ENCODE measurements at regions not wholly inside any gene's neighbourhood (a gene's known extent, or its start where the extent isn't known, plus 50 kb on each side); places are given as distances from the start of the nearest gene placed in this dataset.

- H3K27ac ChIP-seq = no peak overlapping the region
- no peaks in the 10 kb centered on the region for H3K36me3 ChIP-seq (ENCODE audit: low read depth, missing control alignments)
- WGBS, 2 donors = 86 to 89% methylated on average over 2 of the region's 2 CpGs
- no peak overlapping the region for H3K4me3 ChIP-seq
- no peak for DNase-seq
- intact Hi-C loops (cut with DNase I; ENCODE audit: low total_unique reads) = no loop called here
- no peaks in the 10 kb centered on the region for H3K27me3 ChIP-seq
- H3K9me3 ChIP-seq = no peaks in the 10 kb centered on the region
- H3K4me1 ChIP-seq = no peaks in the 10 kb centered on the region
- TF ChIP-seq, protein P1, sequence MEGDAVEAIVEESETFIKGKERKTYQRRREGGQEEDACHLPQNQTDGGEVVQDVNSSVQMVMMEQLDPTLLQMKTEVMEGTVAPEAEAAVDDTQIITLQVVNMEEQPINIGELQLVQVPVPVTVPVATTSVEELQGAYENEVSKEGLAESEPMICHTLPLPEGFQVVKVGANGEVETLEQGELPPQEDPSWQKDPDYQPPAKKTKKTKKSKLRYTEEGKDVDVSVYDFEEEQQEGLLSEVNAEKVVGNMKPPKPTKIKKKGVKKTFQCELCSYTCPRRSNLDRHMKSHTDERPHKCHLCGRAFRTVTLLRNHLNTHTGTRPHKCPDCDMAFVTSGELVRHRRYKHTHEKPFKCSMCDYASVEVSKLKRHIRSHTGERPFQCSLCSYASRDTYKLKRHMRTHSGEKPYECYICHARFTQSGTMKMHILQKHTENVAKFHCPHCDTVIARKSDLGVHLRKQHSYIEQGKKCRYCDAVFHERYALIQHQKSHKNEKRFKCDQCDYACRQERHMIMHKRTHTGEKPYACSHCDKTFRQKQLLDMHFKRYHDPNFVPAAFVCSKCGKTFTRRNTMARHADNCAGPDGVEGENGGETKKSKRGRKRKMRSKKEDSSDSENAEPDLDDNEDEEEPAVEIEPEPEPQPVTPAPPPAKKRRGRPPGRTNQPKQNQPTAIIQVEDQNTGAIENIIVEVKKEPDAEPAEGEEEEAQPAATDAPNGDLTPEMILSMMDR (IDR thresholded peaks at IDR 0.05) = no peak
- TF ChIP-seq POLR2A (IDR thresholded peaks at IDR 0.05) = no peak
Measured at GRCh38 chr3:81013360-81013759, 748.1 kb downstream of the GBE1 start.

DNA sequence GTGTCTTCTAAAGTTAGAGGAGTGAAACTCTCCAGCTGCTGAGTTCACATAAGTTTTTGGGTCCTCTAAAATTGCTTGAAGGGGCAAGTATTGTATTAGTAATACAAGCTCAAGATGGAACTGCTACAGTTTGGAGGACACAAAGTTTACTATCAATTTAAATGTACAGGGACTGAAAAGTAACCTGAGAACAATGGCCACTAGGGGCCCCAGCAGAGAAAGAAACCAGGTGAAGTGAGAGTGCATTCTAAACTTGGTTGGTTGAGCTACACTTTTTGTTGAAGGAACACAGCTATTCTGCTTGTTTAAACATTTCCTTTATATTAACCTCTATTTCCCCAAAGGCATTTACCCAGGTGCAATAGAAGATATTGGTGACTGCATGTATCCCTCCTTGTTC, 755.5 kb downstream of the GBE1 start:
- no peak for DNase-seq
- no peaks in the 10 kb centered on the region for H3K9me3 ChIP-seq

GRCh38 chr3:81003817-81004216, 757.6 kb downstream of the GBE1 start:
- H3K36me3 ChIP-seq (ENCODE audit: low read depth, missing control alignments) = no peaks in the 10 kb centered on the region
- no peaks in the 10 kb centered on the region for H3K27me3 ChIP-seq
- no peak overlapping the region for H3K4me3 ChIP-seq
- no peak for DNase-seq
- intact Hi-C loops (cut with DNase I; ENCODE audit: low total_unique reads) = no loop called here
- TF ChIP-seq, protein P1 (IDR thresholded peaks at IDR 0.05) = no peak
- TF ChIP-seq POLR2A (IDR thresholded peaks at IDR 0.05) = no peak
- no peak overlapping the region for H3K27ac ChIP-seq
- no peaks in the 10 kb centered on the region for H3K4me1 ChIP-seq
- no peaks in the 10 kb centered on the region for H3K9me3 ChIP-seq
- WGBS, 2 donors = 82 to 89% methylated on average over 4 of the region's 4 CpGs

More for the DNA sequence above, 755.5 kb downstream of the GBE1 start:
- intact Hi-C loops (cut with DNase I; ENCODE audit: low total_unique reads) = no loop called here
- Histone ChIP-seq H3K4me3 (no peak overlapping the region), H3K4me1 (no peaks in the 10 kb centered on the region), H3K27ac (no peak overlapping the region), H3K36me3 (ENCODE audit: low read depth, missing control alignments) (no peaks in the 10 kb centered on the region), H3K27me3 (no peaks in the 10 kb centered on the region)
- TF ChIP-seq, protein P1 (IDR thresholded peaks at IDR 0.05) = no peak
- TF ChIP-seq POLR2A (IDR thresholded peaks at IDR 0.05) = no peak

DNA sequence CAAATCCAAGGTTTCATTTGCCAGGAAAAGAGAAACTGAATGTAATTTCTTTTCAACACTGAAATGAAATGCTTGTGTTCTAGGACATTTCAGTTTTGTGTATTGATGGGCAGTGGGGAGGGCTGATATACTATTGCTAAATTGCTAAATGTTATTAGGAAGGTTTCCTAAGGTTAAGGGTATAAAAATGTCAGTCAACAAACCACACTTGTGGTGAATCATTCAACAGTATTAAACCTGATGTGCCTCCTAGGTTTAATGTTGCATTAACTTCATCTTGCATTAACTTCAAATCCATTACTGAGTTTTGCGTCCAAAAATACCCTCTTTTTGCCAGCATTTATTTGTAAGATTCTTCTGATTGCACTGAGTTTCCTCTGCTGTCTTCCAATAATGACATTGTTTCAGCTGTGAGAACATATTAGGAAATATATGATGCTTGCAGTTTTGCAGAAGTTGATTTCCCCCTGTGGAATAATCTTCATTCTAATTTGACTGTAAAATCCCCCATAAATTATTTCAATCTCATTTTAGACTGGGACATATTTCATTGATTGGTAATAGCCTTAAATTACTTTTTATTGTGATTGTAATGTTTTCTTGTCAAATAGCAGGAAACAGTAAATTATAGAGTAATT, 758.3 kb downstream of the GBE1 start:
- no peaks in the 10 kb centered on the region for H3K9me3 ChIP-seq
- DNase-seq = no peak
- H3K27me3 ChIP-seq = no peaks in the 10 kb centered on the region
- no peaks in the 10 kb centered on the region for H3K36me3 ChIP-seq (ENCODE audit: low read depth, missing control alignments)
- TF ChIP-seq, protein P1 (IDR thresholded peaks at IDR 0.05) = no peak
- TF ChIP-seq POLR2A (IDR thresholded peaks at IDR 0.05) = no peak
- H3K4me1 ChIP-seq = no peaks in the 10 kb centered on the region
- intact Hi-C loops (cut with DNase I; ENCODE audit: low total_unique reads) = no loop called here
- no peak overlapping the region for H3K27ac ChIP-seq
- no peak overlapping the region for H3K4me3 ChIP-seq
- WGBS, 2 donors = 38 to 51% methylated on average over 1 of the region's 1 CpG

DNA sequence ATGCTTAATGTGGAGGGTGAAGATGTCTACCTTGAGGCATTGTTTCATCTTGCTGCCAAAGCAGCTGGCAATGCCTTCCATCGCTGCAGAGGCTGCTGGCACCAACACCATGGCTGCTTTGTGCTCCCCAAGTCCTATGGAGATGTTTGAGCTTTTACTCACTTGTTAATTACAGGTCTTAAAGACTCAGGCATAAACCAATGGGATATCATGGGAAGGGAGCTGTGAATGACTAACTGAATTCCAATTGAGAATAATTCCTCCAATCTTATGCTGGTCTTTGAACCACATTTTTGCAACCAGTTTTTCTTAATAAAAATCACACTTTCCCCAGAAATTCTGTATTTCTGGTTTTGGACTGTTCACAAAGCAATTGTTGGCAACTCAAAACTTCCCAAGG, 762.0 kb downstream of the GBE1 start:
- intact Hi-C loops (cut with DNase I; ENCODE audit: low total_unique reads) = no loop called here
- no peaks in the 10 kb centered on the region for H3K4me1 ChIP-seq
- no peak overlapping the region for H3K27ac ChIP-seq
- no peaks in the 10 kb centered on the region for H3K36me3 ChIP-seq (ENCODE audit: low read depth, missing control alignments)
- TF ChIP-seq, protein P1 (IDR thresholded peaks at IDR 0.05) = no peak
- TF ChIP-seq POLR2A (IDR thresholded peaks at IDR 0.05) = no peak
- no peak for DNase-seq
- no peak overlapping the region for H3K4me3 ChIP-seq
- H3K27me3 ChIP-seq = no peaks in the 10 kb centered on the region
- WGBS, 2 donors = 83 to 90% methylated on average over 1 of the region's 1 CpG
- no peaks in the 10 kb centered on the region for H3K9me3 ChIP-seq

Measured in testis (tissue), 2 donors.